Anterior cingulate cortex (tissue), 58 donors: ENCODE measurements at regions not wholly inside any gene's neighbourhood (a gene's known extent, or its start where the extent isn't known, plus 50 kb on each side); places are given as distances from the start of the nearest gene placed in this dataset.

Experiments
- DNase-seq, 58 donors: peaks; one replicate each; lab custom pipeline; 2025; lab: John Stamatoyannopoulos, UW

- DNase-seq = no peak
These were observed 406.2 kb downstream of the ANKRD50 start for GRCh38 chr4:124306352-124306751.

DNA sequence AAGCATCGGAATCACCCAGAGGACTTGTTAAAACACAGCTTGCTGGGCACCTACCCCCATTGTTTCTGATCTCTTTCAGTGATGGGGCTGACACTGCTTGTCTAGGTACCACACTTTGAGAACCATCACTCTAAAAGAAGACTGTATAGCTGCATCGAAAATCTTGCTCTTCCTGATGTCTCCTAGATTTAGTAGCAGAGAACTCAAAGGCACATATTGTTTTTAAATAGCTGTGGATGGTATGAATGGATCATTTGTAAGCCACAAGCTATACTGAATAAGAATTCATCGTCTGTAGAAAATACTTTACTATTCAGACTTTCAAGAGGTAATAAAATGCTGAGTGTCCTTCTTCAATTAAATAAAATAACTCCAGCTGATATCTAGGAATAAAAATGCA lies 405.4 kb downstream of the ANKRD50 start:
- DNase-seq = no peak

DNA sequence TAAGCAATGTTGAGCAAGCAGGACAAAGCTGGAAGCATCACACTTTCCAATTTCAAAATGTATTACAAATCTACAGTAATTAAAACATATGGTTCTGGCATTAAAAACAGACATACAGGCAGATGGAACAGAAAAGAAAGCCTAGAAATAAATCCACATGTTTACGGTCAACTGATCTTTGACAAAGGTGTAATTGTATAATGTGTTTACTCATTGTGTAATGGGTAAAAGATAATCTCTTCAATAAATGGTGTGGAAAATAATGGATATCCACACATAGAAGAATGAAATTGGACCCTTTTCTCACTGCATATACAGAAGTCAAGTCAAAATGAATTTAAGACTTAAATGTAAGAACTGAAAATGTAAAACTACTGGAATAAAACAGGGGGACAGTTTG lies 394.2 kb downstream of the ANKRD50 start:
- DNase-seq = no peak

GRCh38 chr4:124321364-124321763 lies 391.2 kb downstream of the ANKRD50 start:
- DNase-seq = no peak

GRCh38 chr4:124322234-124323065 lies 390.1 kb downstream of the ANKRD50 start:
- peak in 1 of 58 donors; percentile 1 for DNase-seq

DNA sequence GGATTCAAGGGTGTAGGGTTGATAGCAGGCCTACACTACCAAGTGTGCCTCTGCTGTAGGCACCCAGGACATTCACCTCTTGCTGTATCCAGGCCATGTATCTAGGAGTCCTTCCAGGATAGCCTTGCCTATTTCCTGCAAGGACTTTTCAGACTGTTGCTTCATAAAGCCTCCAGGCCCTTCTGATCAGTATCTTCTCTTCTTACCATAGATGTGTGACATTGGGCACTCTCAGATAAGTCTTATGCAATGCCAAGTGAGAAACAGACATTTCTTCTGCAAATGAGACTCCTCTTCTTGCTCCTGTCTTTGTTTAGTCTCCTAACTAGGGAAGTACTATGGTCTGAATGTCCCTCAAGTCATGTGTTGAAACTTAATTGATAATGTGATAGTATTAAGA lies 386.8 kb downstream of the ANKRD50 start:
- no peak for DNase-seq

GRCh38 chr4:124329134-124329533 lies 383.4 kb downstream of the ANKRD50 start:
- DNase-seq = no peak

- DNase-seq = no peak
These were observed 382.5 kb downstream of the ANKRD50 start for GRCh38 chr4:124330045-124330444.

- no peak for DNase-seq
These were observed 380.8 kb downstream of the ANKRD50 start for GRCh38 chr4:124331781-124332180.

DNA sequence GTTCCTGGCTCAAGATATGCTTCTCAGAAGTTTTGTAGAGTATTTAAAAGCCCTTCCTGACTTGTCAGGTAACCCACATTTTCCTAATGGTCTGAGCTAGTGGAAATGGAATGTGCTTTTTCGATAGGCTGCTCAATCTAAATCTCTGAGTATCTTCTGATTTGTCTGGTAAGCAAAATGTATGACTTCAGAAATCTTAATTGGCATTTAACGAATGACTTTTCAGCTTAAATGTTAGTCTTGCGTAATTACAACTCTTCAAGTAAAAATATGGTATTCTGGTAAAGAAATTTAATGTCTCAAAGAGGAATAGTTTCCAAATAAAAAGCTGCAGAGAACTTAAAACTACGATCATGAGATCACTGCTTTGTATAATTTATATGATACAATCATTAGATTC lies 379.1 kb downstream of the ANKRD50 start:
- no peak for DNase-seq

- DNase-seq = peak in 6 of 58 donors; percentile 0 to 24 (median 6)
These were observed 378.4 kb downstream of the ANKRD50 start for GRCh38 chr4:124334119-124334518.

- DNase-seq = no peak
These were observed 374.7 kb downstream of the ANKRD50 start for GRCh38 chr4:124337874-124338273.

- no peak for DNase-seq
These were observed 368.8 kb downstream of the ANKRD50 start for GRCh38 chr4:124343661-124344171.

DNA sequence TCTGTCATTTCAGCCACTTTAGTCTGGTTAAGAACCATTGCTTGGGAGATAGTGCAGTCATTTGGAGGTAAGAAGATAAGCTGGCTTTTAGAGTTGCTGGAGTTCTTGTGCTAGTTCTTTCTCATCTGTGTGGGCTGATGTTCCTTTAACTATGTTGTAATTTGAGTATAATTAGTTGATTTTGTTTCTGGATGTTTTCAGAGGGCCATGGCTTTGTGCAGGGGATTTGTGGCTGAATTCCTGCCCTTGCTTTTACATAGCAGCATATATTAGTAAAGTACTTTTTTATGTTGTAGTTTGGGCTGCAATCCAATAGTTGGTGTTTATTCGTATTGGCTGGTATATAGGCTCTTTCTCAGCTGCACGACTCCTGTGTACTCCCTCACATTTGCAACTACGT lies 339.6 kb downstream of the ANKRD50 start:
- no peak for DNase-seq

- DNase-seq = no peak
These were observed 326.4 kb downstream of the ANKRD50 start for GRCh38 chr4:124386163-124386562.

DNA sequence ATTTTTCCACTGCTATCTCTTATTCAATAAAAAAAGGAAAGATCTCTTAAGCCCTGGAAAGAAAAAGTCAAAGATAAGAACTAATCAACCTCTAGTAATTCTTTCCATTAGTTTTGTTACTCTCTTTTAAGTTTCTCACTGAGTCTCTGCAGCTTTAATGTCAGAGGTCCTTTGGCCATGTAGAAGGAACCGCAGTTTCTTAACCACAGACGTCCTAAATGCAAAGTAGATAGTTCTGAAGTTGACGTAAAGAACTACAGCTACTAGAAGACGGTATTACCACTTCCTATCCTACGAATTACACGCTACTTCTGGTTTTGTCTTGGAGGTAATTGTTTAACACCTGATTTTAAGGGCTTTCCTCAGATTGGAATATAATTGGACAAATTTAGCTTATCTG lies 325.9 kb downstream of the ANKRD50 start:
- no peak for DNase-seq

GRCh38 chr4:124389591-124389990 lies 322.9 kb downstream of the ANKRD50 start:
- no peak for DNase-seq

GRCh38 chr4:124390861-124391260 lies 321.7 kb downstream of the ANKRD50 start:
- DNase-seq = no peak

GRCh38 chr4:124396333-124396732 lies 316.2 kb downstream of the ANKRD50 start:
- no peak for DNase-seq

DNA sequence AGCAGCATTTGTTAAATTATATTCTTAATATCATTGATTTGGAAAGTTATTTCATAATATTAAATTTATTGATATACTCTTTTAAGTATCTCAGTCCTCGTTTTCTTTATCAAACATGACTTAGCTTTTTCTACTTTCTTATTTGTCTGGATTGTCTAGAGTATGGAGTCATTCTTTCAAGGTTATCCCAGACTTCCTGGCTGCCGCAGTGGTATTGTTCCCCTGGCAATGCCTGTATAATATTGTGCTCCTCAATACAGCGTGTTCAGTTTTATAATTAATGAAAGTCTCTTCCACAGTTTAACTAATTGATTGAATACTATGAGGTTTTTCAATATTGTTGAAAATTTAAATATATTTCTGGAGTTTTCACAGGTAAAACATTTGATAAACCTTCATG lies 310.9 kb downstream of the ANKRD50 start:
- no peak for DNase-seq

DNA sequence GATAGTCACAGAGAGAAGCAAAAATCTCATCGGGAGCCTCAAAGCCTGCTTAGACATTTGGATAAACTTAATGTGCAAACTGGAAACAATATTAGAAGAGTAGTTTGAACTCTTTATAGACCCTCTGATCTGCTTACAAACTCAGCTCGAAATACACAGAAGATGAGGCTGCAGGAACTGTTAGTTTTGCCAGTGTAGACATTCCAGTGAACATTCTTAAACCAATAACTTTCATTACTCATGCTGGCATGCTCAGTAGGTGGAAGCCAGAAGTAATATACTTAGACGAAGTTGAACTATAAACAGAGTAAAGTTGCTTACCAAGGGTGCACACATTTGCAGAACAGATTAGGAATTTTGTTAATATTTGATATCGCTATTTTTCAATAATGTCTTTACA lies 303.5 kb downstream of the ANKRD50 start:
- DNase-seq = no peak

DNA sequence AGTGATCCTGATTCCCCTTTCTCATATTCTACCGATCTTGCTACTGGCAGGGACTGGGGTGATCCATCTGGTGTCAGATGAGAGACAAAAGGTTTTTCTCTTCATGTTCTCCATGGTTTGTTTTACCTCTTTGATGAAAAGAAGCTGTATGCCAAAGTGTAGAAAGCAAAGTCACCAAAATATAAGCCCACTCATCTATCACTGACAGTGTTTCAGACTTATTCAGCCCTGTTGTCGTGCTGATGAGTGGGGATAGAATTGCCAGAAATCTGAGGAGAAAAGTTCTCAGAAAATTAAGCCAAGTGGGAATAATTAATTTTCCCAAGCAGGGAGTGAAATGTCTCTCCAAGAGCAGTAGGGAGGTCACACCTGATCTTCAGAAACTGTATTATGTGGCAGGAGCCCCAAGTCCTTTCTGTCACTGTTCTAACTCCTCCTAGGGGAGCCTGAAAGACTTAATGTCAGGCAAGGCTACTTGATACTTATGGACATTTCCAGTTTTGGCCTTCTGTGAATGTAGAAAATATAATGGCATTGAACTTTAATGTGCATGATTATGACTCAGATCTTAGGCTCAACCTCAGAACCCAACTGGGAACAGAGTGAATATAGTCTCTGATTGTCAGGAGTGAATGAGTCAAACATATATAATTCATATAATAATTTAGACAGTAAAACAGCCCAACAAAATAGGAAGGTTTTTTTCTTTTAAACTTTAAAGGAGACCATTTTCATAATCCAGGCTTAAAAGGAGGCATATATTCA lies 298.1 kb downstream of the ANKRD50 start:
- no peak for DNase-seq
